GM13977 (cell line): ENCODE measurements at regions not wholly inside any gene's neighbourhood (a gene's known extent, or its start where the extent isn't known, plus 50 kb on each side); places are given as distances from the start of the nearest gene placed in this dataset.

ENCODE experiments used
- DNase-seq: peaks from one replicate; pipeline ENCODE4 v3.0.0; 2012; ENCODE audit warnings: low spot score
- in situ Hi-C: fragments of 300-500 bp; cut with MboI; formaldehyde crosslinking; loops from one replicate; pipeline ENCODE4 v1.12.0; 2022; ENCODE audit warnings: low sequenced_read_pairs, low pct_unique_long_range_greater_than_20kb, mixed read lengths, inconsistent platforms; ENCODE audit not compliant: unreplicated experiment
- TF ChIP-seq, protein P1 (sequence below): IDR thresholded peaks from 2 replicates; pipeline ENCODE4 v1.5.1; 2012; ENCODE audit warnings: mild to moderate bottlenecking, control low read depth; ENCODE audit not compliant: insufficient read depth; ENCODE audit errors: extremely low read depth, missing control alignments

DNA sequence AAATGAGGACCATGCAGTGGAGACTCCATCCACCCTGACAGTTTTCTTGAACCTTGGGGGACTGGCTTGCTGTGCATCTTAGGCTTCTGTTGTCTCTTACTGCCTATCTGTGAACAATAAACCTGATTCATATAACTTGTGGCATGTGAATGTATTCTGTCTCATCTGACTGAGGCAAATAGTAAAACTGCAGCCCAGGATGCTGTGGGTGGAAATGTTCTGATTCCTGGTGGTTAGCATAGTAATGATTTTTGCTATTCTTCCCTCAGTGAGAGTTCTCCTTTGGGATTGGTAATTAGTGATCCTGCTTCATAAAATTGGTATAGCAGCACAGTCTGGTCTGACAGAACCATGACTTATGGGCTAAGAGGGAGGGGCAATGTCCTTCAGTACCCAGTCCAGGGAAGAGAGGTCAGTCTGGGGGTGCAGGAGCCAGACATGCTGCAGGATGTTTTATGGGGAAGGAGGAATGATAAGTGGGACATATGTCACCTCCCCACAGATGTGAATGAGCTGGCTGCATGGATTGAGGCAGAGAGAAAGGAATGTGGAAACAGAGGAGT, 147.1 kb downstream of the OR2B2 start:
- TF ChIP-seq, protein P1, sequence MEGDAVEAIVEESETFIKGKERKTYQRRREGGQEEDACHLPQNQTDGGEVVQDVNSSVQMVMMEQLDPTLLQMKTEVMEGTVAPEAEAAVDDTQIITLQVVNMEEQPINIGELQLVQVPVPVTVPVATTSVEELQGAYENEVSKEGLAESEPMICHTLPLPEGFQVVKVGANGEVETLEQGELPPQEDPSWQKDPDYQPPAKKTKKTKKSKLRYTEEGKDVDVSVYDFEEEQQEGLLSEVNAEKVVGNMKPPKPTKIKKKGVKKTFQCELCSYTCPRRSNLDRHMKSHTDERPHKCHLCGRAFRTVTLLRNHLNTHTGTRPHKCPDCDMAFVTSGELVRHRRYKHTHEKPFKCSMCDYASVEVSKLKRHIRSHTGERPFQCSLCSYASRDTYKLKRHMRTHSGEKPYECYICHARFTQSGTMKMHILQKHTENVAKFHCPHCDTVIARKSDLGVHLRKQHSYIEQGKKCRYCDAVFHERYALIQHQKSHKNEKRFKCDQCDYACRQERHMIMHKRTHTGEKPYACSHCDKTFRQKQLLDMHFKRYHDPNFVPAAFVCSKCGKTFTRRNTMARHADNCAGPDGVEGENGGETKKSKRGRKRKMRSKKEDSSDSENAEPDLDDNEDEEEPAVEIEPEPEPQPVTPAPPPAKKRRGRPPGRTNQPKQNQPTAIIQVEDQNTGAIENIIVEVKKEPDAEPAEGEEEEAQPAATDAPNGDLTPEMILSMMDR: no peak
- in situ Hi-C loops: loop anchor here (25.0 kb wide), 1 partner anchor 453 kb away; the partner anchor contains the start of gene POM121L2
- DNase-seq: no peak

DNA sequence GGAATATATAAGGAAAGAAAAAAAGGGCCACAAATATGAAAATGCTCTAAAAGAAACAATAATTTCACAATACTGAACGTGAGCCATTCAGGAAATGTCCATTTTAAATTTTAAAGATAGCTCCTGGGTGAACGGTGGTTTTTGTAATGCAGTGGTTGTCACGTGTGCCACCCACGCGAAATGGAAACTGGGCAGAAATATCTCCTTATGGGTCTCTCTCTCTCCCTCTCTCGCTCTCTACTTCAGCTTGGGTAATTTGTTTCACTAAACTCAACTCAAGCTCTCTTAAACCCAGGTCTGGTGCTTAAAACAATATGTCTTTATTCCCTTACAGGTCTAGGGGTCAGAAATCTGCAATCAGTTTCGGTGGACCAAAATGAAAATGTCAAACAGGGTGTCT, 150.8 kb downstream of the OR2B2 start:
- TF ChIP-seq, protein P1: no peak
- DNase-seq: peak; percentile 69
- in situ Hi-C loops: loop anchor here (25.0 kb wide), 1 partner anchor 449 kb away; the partner anchor contains the start of gene POM121L2

DNA sequence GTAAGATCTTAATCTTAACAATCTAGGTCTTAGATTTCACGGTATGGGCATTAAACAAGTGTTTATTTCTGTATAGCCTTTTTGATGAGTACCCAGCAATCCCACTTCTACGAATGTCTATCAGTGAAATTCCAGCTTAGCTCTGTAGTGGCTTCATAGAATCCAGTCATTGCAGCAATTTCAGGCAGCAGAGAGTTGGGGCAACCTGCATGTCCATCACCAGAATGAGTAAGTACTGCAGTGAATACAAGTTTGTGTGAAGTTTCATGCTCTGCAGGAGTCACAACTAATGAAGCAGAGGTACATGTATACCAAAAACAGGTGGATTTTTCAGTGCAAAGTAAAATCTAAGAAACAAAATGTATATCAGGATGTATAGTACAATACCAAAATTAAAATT, 151.7 kb downstream of the OR2B2 start:
- in situ Hi-C loops: loop anchor here (25.0 kb wide), 1 partner anchor 448 kb away; the partner anchor contains the start of gene POM121L2
- no peak for DNase-seq
- TF ChIP-seq, protein P1: no peak

DNA sequence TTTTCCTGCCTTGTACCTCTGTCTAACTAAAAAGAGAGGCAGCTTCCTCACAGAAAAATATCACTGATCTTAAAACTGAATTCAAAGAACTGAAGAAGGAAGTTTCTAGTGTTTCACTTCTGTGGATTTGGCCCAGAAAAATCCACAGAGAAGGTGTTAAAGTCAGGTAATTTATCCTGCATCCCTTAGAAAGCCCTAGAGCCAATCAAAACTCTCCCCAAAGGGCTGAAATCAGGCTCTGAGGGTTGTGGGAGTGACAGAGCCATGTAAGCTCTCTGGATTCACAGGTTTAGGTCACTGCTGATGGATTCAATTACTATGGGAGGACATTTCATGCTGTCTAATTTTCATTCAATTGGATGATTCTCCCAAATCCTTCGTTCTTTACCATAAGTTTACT, 152.3 kb downstream of the OR2B2 start:
- in situ Hi-C loops: loop anchor here (10.0 to 25.0 kb wide), 2 partner anchors 245 to 448 kb away; partner anchors contain the start of gene POM121L2
- DNase-seq: peak; percentile 43
- TF ChIP-seq, protein P1: no peak

DNA sequence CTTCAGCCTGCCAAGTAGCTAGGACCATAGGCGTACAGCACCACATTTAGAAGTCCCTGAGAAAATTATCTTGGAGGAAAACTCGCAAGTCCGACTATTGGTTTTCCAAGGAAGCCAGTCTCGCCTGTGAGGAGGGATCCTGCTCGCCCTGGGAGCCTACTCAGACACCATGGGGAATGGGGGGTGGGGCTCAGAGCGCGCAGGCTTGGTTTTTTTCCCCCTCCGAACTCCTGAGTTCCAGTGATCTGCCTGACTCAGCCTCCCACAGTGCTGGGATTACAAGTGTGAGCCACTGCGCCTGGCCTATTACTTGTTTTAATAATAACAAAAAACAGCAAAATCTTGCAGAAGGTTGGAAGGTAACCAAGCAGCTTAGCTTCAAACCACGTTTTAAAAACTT, 153.7 kb downstream of the OR2B2 start:
- DNase-seq: no peak
- TF ChIP-seq, protein P1: no peak
- in situ Hi-C loops: loop anchor here (10.0 to 25.0 kb wide), 2 partner anchors 244 to 446 kb away; partner anchors contain the start of gene POM121L2

DNA sequence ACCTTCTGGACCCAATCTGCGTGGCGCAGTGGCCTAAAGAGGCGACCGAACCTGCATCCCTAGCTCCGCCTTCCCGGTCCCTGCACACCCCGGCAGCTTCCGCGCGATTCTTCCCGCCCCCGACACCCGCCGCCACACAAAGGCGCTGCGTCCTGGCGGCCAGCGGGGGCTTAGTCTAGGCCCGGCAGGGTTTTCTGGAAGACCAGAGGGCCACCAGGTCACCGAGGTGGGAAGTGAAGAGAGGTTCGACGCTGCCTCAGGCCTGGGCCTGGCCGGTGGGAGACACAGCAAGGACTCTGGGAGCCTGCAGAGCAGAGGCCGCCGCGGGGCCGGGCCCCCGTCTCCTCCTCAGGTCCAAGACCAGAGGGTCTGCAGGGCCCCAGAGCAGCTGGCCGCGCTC, 154.9 kb downstream of the OR2B2 start:
- in situ Hi-C loops: loop anchor here (10.0 to 25.0 kb wide), 2 partner anchors 243 to 445 kb away; partner anchors contain the start of gene POM121L2
- DNase-seq: peak; percentile 51
- TF ChIP-seq, protein P1: no peak
